ENCODE measurements at regions not wholly inside any gene's neighbourhood (a gene's known extent, or its start where the extent isn't known, plus 50 kb on each side); places are given as distances from the start of the nearest gene placed in this dataset.

GRCh38 chr6:159349915-159350314 is 180.7 kb downstream of the FNDC1 start:
- Histone ChIP-seq H3K79me2 (ENCODE audit: control insufficient read depth, insufficient read depth, low read length) (no peaks in the 10 kb centered on the region), H3K9me3 (ENCODE audit: control extremely low read depth in 1 of 3, control insufficient read depth in 2 of 3, insufficient read depth in 1 of 3, low read length in 2 of 3) (no peaks in the 10 kb centered on the region), H3K27ac (ENCODE audit: low read length in 2 of 2) (no peak overlapping the region), H3K9ac (ENCODE audit: low read length) (no peak overlapping the region), H3K4me1 (ENCODE audit: control insufficient read depth in 2 of 2, insufficient read depth in 2 of 2, low read length in 2 of 2) (no peaks in the 10 kb centered on the region), H3K4me3 (ENCODE audit: control extremely low read depth in 1 of 5, extremely low read depth in 1 of 5, insufficient read depth in 1 of 5, low read depth in 2 of 5, low read length in 4 of 5) (no peak overlapping the region), H4K20me1 (ENCODE audit: control insufficient read depth, insufficient read depth, low read length, poor library complexity, severe bottlenecking) (no peaks in the 10 kb centered on the region), H3K27me3 (replicated peaks in 1 of 4; ENCODE audit: control extremely low read depth in 1 of 4, control insufficient read depth in 3 of 4, insufficient read depth in 4 of 4, low read length in 3 of 4) (peaks cover 0 to 4% (median 0%) of the 10 kb centered on the region in 4 experiments), H3K36me3 (replicated peaks in 1 of 2; ENCODE audit: control extremely low read depth in 1 of 2, control insufficient read depth in 1 of 2, extremely low read depth in 1 of 2, insufficient read depth in 2 of 2, low read length in 1 of 2) (no peaks in the 10 kb centered on the region), H3K4me2 (replicated peaks; ENCODE audit: low read depth, low read length, poor library complexity, severe bottlenecking) (no peak overlapping the region), H2AFZ (ENCODE audit: insufficient read depth, low read depth, low read length, poor library complexity, severe bottlenecking) (no peak overlapping the region)
- WGBS (ENCODE audit: insufficient coverage), result no CpG with 5 or more reads among the region's 4 CpGs
- TF ChIP-seq EZH2 (IDR thresholded peaks at IDR 0.05; ENCODE audit: borderline replicate concordance, insufficient read depth, low read depth, low read length, poor library complexity, severe bottlenecking) (no peak), CTCF (IDR thresholded peaks at IDR 0.05) (no peak)
- H3K9me3 Mint-ChIP-seq (ENCODE audit: insufficient read depth), result no peaks in the 10 kb centered on the region
- ATAC-seq (ENCODE audit: low read depth) (no peak), DNase-seq (no peak)
- ChIA-PET POLR2A (no interaction called here), CTCF (interaction anchor here (0.7 kb wide), 1 partner anchor 480 kb away, joined by 5 read pairs; no protein-coding TSS in a partner anchor)
- intact Hi-C loops (cut with micrococcal nuclease), result no loop called here
- no peak overlapping the region for H3K4me3 Mint-ChIP-seq
- H3K4me1 Mint-ChIP-seq, result no peaks in the 10 kb centered on the region
- H3K27me3 Mint-ChIP-seq, result peaks cover 18% of the 10 kb centered on the region
- H3K27ac Mint-ChIP-seq, result no peak overlapping the region

- intact Hi-C loops (cut with micrococcal nuclease), result no loop called here
- no peaks in the 10 kb centered on the region for H3K79me2 ChIP-seq (ENCODE audit: control insufficient read depth, insufficient read depth, low read length)
- no peak overlapping the region for H3K27ac ChIP-seq (ENCODE audit: low read length in 2 of 2)
- H3K4me3 ChIP-seq (ENCODE audit: control extremely low read depth in 1 of 5, extremely low read depth in 1 of 5, insufficient read depth in 1 of 5, low read depth in 2 of 5, low read length in 4 of 5), result no peak overlapping the region
- WGBS (ENCODE audit: insufficient coverage), result no CpG with 5 or more reads among the region's 1 CpG
- Mint-ChIP-seq H3K4me3 (no peak overlapping the region), H3K9me3 (ENCODE audit: insufficient read depth) (peaks cover 18% of the 10 kb centered on the region), H3K27ac (no peak overlapping the region), H3K27me3 (peaks cover 28% of the 10 kb centered on the region), H3K4me1 (no peaks in the 10 kb centered on the region)
- ATAC-seq (ENCODE audit: low read depth) (no peak), DNase-seq (no peak)
- ChIA-PET POLR2A (no interaction called here), CTCF (no interaction called here)
- no peaks in the 10 kb centered on the region for H3K4me1 ChIP-seq (ENCODE audit: control insufficient read depth in 2 of 2, insufficient read depth in 2 of 2, low read length in 2 of 2)
- H3K4me2 ChIP-seq (replicated peaks; ENCODE audit: low read depth, low read length, poor library complexity, severe bottlenecking), result no peak overlapping the region
- TF ChIP-seq EZH2 (IDR thresholded peaks at IDR 0.05; ENCODE audit: borderline replicate concordance, insufficient read depth, low read depth, low read length, poor library complexity, severe bottlenecking), result no peak
- TF ChIP-seq CTCF (IDR thresholded peaks at IDR 0.05), result no peak
- no peaks in the 10 kb centered on the region for H3K27me3 ChIP-seq (replicated peaks in 1 of 4; ENCODE audit: control extremely low read depth in 1 of 4, control insufficient read depth in 3 of 4, insufficient read depth in 4 of 4, low read length in 3 of 4)
- H3K9ac ChIP-seq (ENCODE audit: low read length), result no peak overlapping the region
- H4K20me1 ChIP-seq (ENCODE audit: control insufficient read depth, insufficient read depth, low read length, poor library complexity, severe bottlenecking), result no peaks in the 10 kb centered on the region
- no peaks in the 10 kb centered on the region for H3K36me3 ChIP-seq (replicated peaks in 1 of 2; ENCODE audit: control extremely low read depth in 1 of 2, control insufficient read depth in 1 of 2, extremely low read depth in 1 of 2, insufficient read depth in 2 of 2, low read length in 1 of 2)
- no peak overlapping the region for H2AFZ ChIP-seq (ENCODE audit: insufficient read depth, low read depth, low read length, poor library complexity, severe bottlenecking)
- peaks cover under 1 to 6% (median 4%) of the 10 kb centered on the region in 3 donors for H3K9me3 ChIP-seq (ENCODE audit: control extremely low read depth in 1 of 3, control insufficient read depth in 2 of 3, insufficient read depth in 1 of 3, low read length in 2 of 3)
Measured at GRCh38 chr6:159343709-159344108, 174.5 kb downstream of the FNDC1 start.

Data from B cell (primary cell).